Stimulated activated naive B cell treated with anti-CD40 and anti-IgM and Interleukin-4, amounts not matched to agents 10 μg/mL and 1 μg/mL and 100 μg/mL, for 72 hours (primary cell): ENCODE measurements at regions not wholly inside any gene's neighbourhood (a gene's known extent, or its start where the extent isn't known, plus 50 kb on each side); places are given as distances from the start of the nearest gene placed in this dataset.
A peak's percentile ranks its signal among the peaks of the same experiment; 100 is the strongest.

Source experiments
- ATAC-seq, 2 donors: fragments of 150-1000 bp; cut with Tn5 transposase; replicated peaks; 2 replicates each; pipeline ENCODE4 v1.10.0; 2021; ENCODE audit warnings: moderate library complexity in 1 of 2
- DNase-seq: peaks from one replicate; pipeline ENCODE4 v3.0.0; 2021
- H3K27ac Mint-ChIP-seq: one replicate; pipeline ENCODE4 v1.8.0; 2022; ENCODE audit warnings: mild to moderate bottlenecking, mixed read lengths
- H3K27me3 Mint-ChIP-seq, 2 donors: one replicate each; pipeline ENCODE4 v1.8.0; 2022; ENCODE audit warnings: mixed read lengths in 2 of 2
- H3K36me3 Mint-ChIP-seq, 2 donors: one replicate each; pipeline ENCODE4 v1.8.0; 2022; ENCODE audit warnings: mixed read lengths in 2 of 2, mild to moderate bottlenecking in 1 of 2
- H3K4me1 Mint-ChIP-seq, 2 donors: one replicate each; pipeline ENCODE4 v1.8.0; 2022; ENCODE audit warnings: mixed read lengths in 2 of 2, mild to moderate bottlenecking in 1 of 2
- H3K4me3 Mint-ChIP-seq, 2 donors: one replicate each; pipeline ENCODE4 v1.8.0; 2022; ENCODE audit warnings: mild to moderate bottlenecking in 2 of 2, mixed read lengths in 2 of 2, moderate library complexity in 1 of 2
- H3K9me3 Mint-ChIP-seq, 2 donors: one replicate each; pipeline ENCODE4 v1.8.0; 2022; ENCODE audit warnings: mixed read lengths in 2 of 2, mild to moderate bottlenecking in 1 of 2

GRCh38 chr12:102781117-102781516 is 135.9 kb downstream of the PAH start:
- Mint-ChIP-seq H3K27me3 (no peaks in the 10 kb centered on the region), H3K9me3 (no peaks in the 10 kb centered on the region), H3K4me3 (no peak overlapping the region), H3K4me1 (no peaks in the 10 kb centered on the region), H3K27ac (no peak overlapping the region), H3K36me3 (no peaks in the 10 kb centered on the region)
- DNase-seq: no peak
- peak; percentile 62 to 67 for ATAC-seq

- H3K9me3 Mint-ChIP-seq: no peaks in the 10 kb centered on the region
- no peaks in the 10 kb centered on the region for H3K36me3 Mint-ChIP-seq
- H3K4me3 Mint-ChIP-seq: no peak overlapping the region
- H3K27me3 Mint-ChIP-seq: peaks cover 0 to 5% of the 10 kb centered on the region in 2 donors
- no peaks in the 10 kb centered on the region for H3K4me1 Mint-ChIP-seq
- DNase-seq (no peak), ATAC-seq (peak; percentile 86 to 88)
- no peak overlapping the region for H3K27ac Mint-ChIP-seq
Measured at GRCh38 chr12:102776041-102776440, 141.0 kb downstream of the PAH start.

- ATAC-seq (peak; percentile 84 to 86), DNase-seq (peak; percentile 41)
- Mint-ChIP-seq H3K9me3 (no peaks in the 10 kb centered on the region), H3K4me1 (peaks cover 3 to 6% of the 10 kb centered on the region in 2 donors), H3K4me3 (peak overlapping the region in 1 of 2 donors; percentile 17), H3K27ac (no peak overlapping the region), H3K27me3 (peaks cover 7 to 28% of the 10 kb centered on the region in 2 donors), H3K36me3 (no peaks in the 10 kb centered on the region)
Measured at GRCh38 chr12:102769323-102769916, 147.6 kb downstream of the PAH start.

- Mint-ChIP-seq H3K27me3 (peaks cover 7 to 35% of the 10 kb centered on the region in 2 donors), H3K4me1 (peaks cover 3 to 6% of the 10 kb centered on the region in 2 donors), H3K9me3 (no peaks in the 10 kb centered on the region), H3K4me3 (no peak overlapping the region), H3K27ac (no peak overlapping the region), H3K36me3 (no peaks in the 10 kb centered on the region)
- ATAC-seq (no peak), DNase-seq (no peak)
Measured at GRCh38 chr12:102766961-102767360, 150.1 kb downstream of the PAH start.

- no peaks in the 10 kb centered on the region for H3K36me3 Mint-ChIP-seq
- peaks cover 3 to 6% of the 10 kb centered on the region in 2 donors for H3K4me1 Mint-ChIP-seq
- H3K9me3 Mint-ChIP-seq: no peaks in the 10 kb centered on the region
- H3K4me3 Mint-ChIP-seq: no peak overlapping the region
- ATAC-seq (no peak), DNase-seq (no peak)
- no peak overlapping the region for H3K27ac Mint-ChIP-seq
- peaks cover 6 to 34% of the 10 kb centered on the region in 2 donors for H3K27me3 Mint-ChIP-seq
Measured at GRCh38 chr12:102765736-102766135, 151.3 kb downstream of the PAH start.

- Mint-ChIP-seq H3K9me3 (no peaks in the 10 kb centered on the region), H3K36me3 (no peaks in the 10 kb centered on the region), H3K4me3 (no peak overlapping the region), H3K4me1 (no peaks in the 10 kb centered on the region), H3K27ac (no peak overlapping the region), H3K27me3 (peaks cover 0 to 20% of the 10 kb centered on the region in 2 donors)
- ATAC-seq (no peak), DNase-seq (no peak)
Measured at GRCh38 chr12:102763471-102763870, 153.6 kb downstream of the PAH start.

- ATAC-seq (no peak), DNase-seq (no peak)
- no peaks in the 10 kb centered on the region for H3K4me1 Mint-ChIP-seq
- no peak overlapping the region for H3K27ac Mint-ChIP-seq
- no peak overlapping the region for H3K4me3 Mint-ChIP-seq
- H3K9me3 Mint-ChIP-seq: no peaks in the 10 kb centered on the region
- no peaks in the 10 kb centered on the region for H3K36me3 Mint-ChIP-seq
- peaks cover 0 to 21% of the 10 kb centered on the region in 2 donors for H3K27me3 Mint-ChIP-seq
Measured at GRCh38 chr12:102763061-102763460, 154.0 kb downstream of the PAH start.

- ATAC-seq: no peak
- H3K36me3 Mint-ChIP-seq: no peaks in the 10 kb centered on the region
Measured at GRCh38 chr12:102760322-102760721, 156.7 kb downstream of the PAH start.

GRCh38 chr12:102759466-102759865 is 157.6 kb downstream of the PAH start:
- ATAC-seq: no peak
- Mint-ChIP-seq H3K27me3 (peaks cover 16 to 27% of the 10 kb centered on the region in 2 donors), H3K4me1 (peaks cover 2 to 4% of the 10 kb centered on the region in 2 donors), H3K27ac (no peak overlapping the region), H3K4me3 (no peak overlapping the region), H3K9me3 (no peaks in the 10 kb centered on the region), H3K36me3 (no peaks in the 10 kb centered on the region)
- DNase-seq: no peak

More at GRCh38 chr12:102760322-102760721, 156.7 kb downstream of the PAH start:
- Mint-ChIP-seq H3K4me3 (no peak overlapping the region), H3K9me3 (no peaks in the 10 kb centered on the region), H3K4me1 (peaks cover 2 to 4% of the 10 kb centered on the region in 2 donors), H3K27ac (no peak overlapping the region), H3K27me3 (peaks cover 13 to 27% of the 10 kb centered on the region in 2 donors)
- no peak for DNase-seq

GRCh38 chr12:102757882-102758226 is 159.2 kb downstream of the PAH start:
- no peak for DNase-seq
- H3K27me3 Mint-ChIP-seq: peaks cover 16 to 18% of the 10 kb centered on the region in 2 donors
- H3K9me3 Mint-ChIP-seq: no peaks in the 10 kb centered on the region
- no peaks in the 10 kb centered on the region for H3K36me3 Mint-ChIP-seq
- no peak overlapping the region for H3K4me3 Mint-ChIP-seq
- H3K27ac Mint-ChIP-seq: no peak overlapping the region
- ATAC-seq: no peak
- peaks cover 2 to 4% of the 10 kb centered on the region in 2 donors for H3K4me1 Mint-ChIP-seq

- H3K4me1 Mint-ChIP-seq: peaks cover 2 to 4% of the 10 kb centered on the region in 2 donors
- DNase-seq (no peak), ATAC-seq (no peak)
- no peaks in the 10 kb centered on the region for H3K9me3 Mint-ChIP-seq
- H3K4me3 Mint-ChIP-seq: no peak overlapping the region
- H3K27ac Mint-ChIP-seq: no peak overlapping the region
- H3K36me3 Mint-ChIP-seq: no peaks in the 10 kb centered on the region
- H3K27me3 Mint-ChIP-seq: peaks cover 18 to 21% of the 10 kb centered on the region in 2 donors
Measured at GRCh38 chr12:102757154-102757881, 159.7 kb downstream of the PAH start.

- H3K4me3 Mint-ChIP-seq: no peak overlapping the region
- no peak overlapping the region for H3K27ac Mint-ChIP-seq
- peaks cover 25 to 26% of the 10 kb centered on the region in 2 donors for H3K27me3 Mint-ChIP-seq
- ATAC-seq (no peak), DNase-seq (no peak)
- H3K4me1 Mint-ChIP-seq: peaks cover 2 to 4% of the 10 kb centered on the region in 2 donors
- no peaks in the 10 kb centered on the region for H3K9me3 Mint-ChIP-seq
- no peaks in the 10 kb centered on the region for H3K36me3 Mint-ChIP-seq
Measured at GRCh38 chr12:102756530-102756929, 160.5 kb downstream of the PAH start.

- ATAC-seq: no peak
- H3K36me3 Mint-ChIP-seq: no peaks in the 10 kb centered on the region
- H3K4me3 Mint-ChIP-seq: no peak overlapping the region
- H3K4me1 Mint-ChIP-seq: peaks cover 2 to 4% of the 10 kb centered on the region in 2 donors
- DNase-seq: no peak
- no peaks in the 10 kb centered on the region for H3K9me3 Mint-ChIP-seq
- H3K27ac Mint-ChIP-seq: no peak overlapping the region
- H3K27me3 Mint-ChIP-seq: peaks cover 25 to 27% of the 10 kb centered on the region in 2 donors
Measured at GRCh38 chr12:102755266-102755665, 161.8 kb downstream of the PAH start.

GRCh38 chr12:102753802-102754201 is 163.2 kb downstream of the PAH start:
- Mint-ChIP-seq H3K4me3 (no peak overlapping the region), H3K4me1 (peaks cover 2 to 4% of the 10 kb centered on the region in 2 donors), H3K9me3 (no peaks in the 10 kb centered on the region), H3K36me3 (no peaks in the 10 kb centered on the region), H3K27me3 (peaks cover 25 to 27% of the 10 kb centered on the region in 2 donors), H3K27ac (no peak overlapping the region)
- DNase-seq (no peak), ATAC-seq (no peak)

- ATAC-seq (no peak), DNase-seq (no peak)
- peaks cover 0 to 2% of the 10 kb centered on the region in 2 donors for H3K4me1 Mint-ChIP-seq
- H3K27ac Mint-ChIP-seq: no peak overlapping the region
- no peaks in the 10 kb centered on the region for H3K36me3 Mint-ChIP-seq
- H3K27me3 Mint-ChIP-seq: peaks cover 11 to 21% of the 10 kb centered on the region in 2 donors
- no peak overlapping the region for H3K4me3 Mint-ChIP-seq
- H3K9me3 Mint-ChIP-seq: peaks cover 5% of the 10 kb centered on the region in 2 donors
Measured at GRCh38 chr12:102748704-102749103, 168.3 kb downstream of the PAH start.
